HEK293 (cell line): ENCODE measurements at regions not wholly inside any gene's neighbourhood (a gene's known extent, or its start where the extent isn't known, plus 50 kb on each side); places are given as distances from the start of the nearest gene placed in this dataset.

Experiments
- CTCF ChIA-PET: fragments of 350-600 bp; formaldehyde crosslinking; extraction: SDS; loops from one replicate; lab custom pipeline; 2021; ENCODE audit warnings: antibody characterized with exemption; lab: Yijun Ruan, JAX
- POLR2A ChIA-PET: fragments of 300-600 bp; formaldehyde crosslinking; extraction: SDS; loops from one replicate; lab custom pipeline; 2020; ENCODE audit warnings: antibody characterized with exemption, inconsistent platforms; lab: Yijun Ruan, JAX
- H3K27ac ChIP-seq: fragments of 200-500 bp; sonication (Bioruptor generic); 2 replicates; pipeline ENCODE4 v1.5.1; 2014; ENCODE audit warnings: low read depth, low read length, control low read depth, inconsistent platforms; ENCODE audit errors: extremely low read depth
- H3K36me3 ChIP-seq, 2 experiments: fragments of 200-500 bp in 1 of 2; sonication (Bioruptor generic) in 1 of 2; 1 replicate in 1 of 2; 2 replicates in 1 of 2; pipeline ENCODE4 v1.5.1; 2014 to 2017; ENCODE audit warnings: inconsistent platforms in 2 of 2, low read length in 2 of 2; ENCODE audit not compliant: control insufficient read depth in 2 of 2, insufficient read depth in 1 of 2
- H3K4me1 ChIP-seq: fragments of 200-500 bp; sonication (Bioruptor generic); 2 replicates; pipeline ENCODE4 v1.5.1; 2014; ENCODE audit warnings: mild to moderate bottlenecking, low read length, inconsistent platforms; ENCODE audit not compliant: control insufficient read depth, insufficient read depth
- H3K4me3 ChIP-seq: 2 replicates; pipeline ENCODE4 v1.5.1; 2011; ENCODE audit warnings: low read depth, mild to moderate bottlenecking, control low read depth, low read length, moderate library complexity
- H3K9me3 ChIP-seq: fragments of 200-500 bp; sonication (Bioruptor generic); 2 replicates; pipeline ENCODE4 v1.5.1; 2014; ENCODE audit warnings: low read depth, low read length, inconsistent platforms; ENCODE audit not compliant: control insufficient read depth, insufficient read depth
- BCL11B ChIP-seq: fragments of 450-650 bp; formaldehyde crosslinking; IDR thresholded peaks from 2 replicates; pipeline ENCODE4 v1.5.1; 2016; ENCODE audit warnings: low read depth, missing biosample characterization, missing genetic modification characterization
- FEZF1 ChIP-seq: fragments of 450-650 bp; formaldehyde crosslinking; IDR thresholded peaks from 2 replicates; pipeline ENCODE4 v1.5.1; 2016; ENCODE audit warnings: missing biosample characterization, missing genetic modification characterization
- GLIS2 ChIP-seq: fragments of 450-650 bp; formaldehyde crosslinking; IDR thresholded peaks from 2 replicates; pipeline ENCODE4 v1.5.1; 2016; ENCODE audit warnings: missing biosample characterization, missing genetic modification characterization
- KLF17 ChIP-seq: fragments of 450-650 bp; formaldehyde crosslinking; IDR thresholded peaks from 2 replicates; pipeline ENCODE4 v1.5.1; 2016; ENCODE audit warnings: missing biosample characterization, missing genetic modification characterization
- PRDM6 ChIP-seq: fragments of 450-650 bp; formaldehyde crosslinking; IDR thresholded peaks from 2 replicates; pipeline ENCODE4 v1.5.1; 2017; ENCODE audit warnings: missing biosample characterization, missing genetic modification characterization
- SCRT2 ChIP-seq: fragments of 450-650 bp; formaldehyde crosslinking; IDR thresholded peaks from 2 replicates; pipeline ENCODE4 v1.5.1; 2016; ENCODE audit warnings: missing biosample characterization, missing genetic modification characterization
- SP7 ChIP-seq: fragments of 450-650 bp; formaldehyde crosslinking; IDR thresholded peaks from 2 replicates; pipeline ENCODE4 v1.5.1; 2016; ENCODE audit warnings: missing biosample characterization, missing genetic modification characterization
- TRIM28 ChIP-seq: IDR thresholded peaks from 2 replicates; pipeline ENCODE4 v1.6.1; 2011; ENCODE audit warnings: low read length, control low read depth, borderline replicate concordance
- ZBTB8A ChIP-seq: fragments of 450-650 bp; formaldehyde crosslinking; IDR thresholded peaks from 2 replicates; pipeline ENCODE4 v1.5.1; 2016; ENCODE audit warnings: missing biosample characterization, missing genetic modification characterization
- ZNF10 ChIP-seq: fragments of 450-650 bp; formaldehyde crosslinking; IDR thresholded peaks from 2 replicates; pipeline ENCODE4 v1.5.1; 2017; ENCODE audit warnings: missing biosample characterization, missing genetic modification characterization
- ZNF114 ChIP-seq: fragments of 450-650 bp; formaldehyde crosslinking; IDR thresholded peaks from 2 replicates; pipeline ENCODE4 v1.5.0; 2017; ENCODE audit warnings: missing biosample characterization, missing genetic modification characterization
- ZNF175 ChIP-seq: fragments of 450-650 bp; formaldehyde crosslinking; IDR thresholded peaks from 2 replicates; pipeline ENCODE4 v1.5.1; 2016; ENCODE audit warnings: missing biosample characterization, missing genetic modification characterization
- ZNF24 ChIP-seq: fragments of 450-650 bp; formaldehyde crosslinking; IDR thresholded peaks from 2 replicates; pipeline ENCODE4 v1.5.1; 2016; ENCODE audit warnings: missing biosample characterization, missing genetic modification characterization
- ZNF529 ChIP-seq: fragments of 450-650 bp; formaldehyde crosslinking; IDR thresholded peaks from 2 replicates; pipeline ENCODE4 v1.5.1; 2017; ENCODE audit warnings: missing genetic modification characterization, missing biosample characterization; ENCODE audit not compliant: insufficient replicate concordance
- ZNF560 ChIP-seq: fragments of 450-650 bp; formaldehyde crosslinking; IDR thresholded peaks from 2 replicates; pipeline ENCODE4 v1.5.1; 2017; ENCODE audit warnings: missing biosample characterization, missing genetic modification characterization, borderline replicate concordance
- ZNF660 ChIP-seq: fragments of 450-650 bp; IDR thresholded peaks from 2 replicates; pipeline ENCODE4 v1.5.1; 2018; ENCODE audit warnings: missing biosample characterization, mild to moderate bottlenecking, missing genetic modification characterization
- TF ChIP-seq, protein P1 (sequence below): fragments of 450-650 bp; formaldehyde crosslinking; IDR thresholded peaks from 2 replicates; pipeline ENCODE4 v1.5.1; 2016; ENCODE audit warnings: missing biosample characterization, missing genetic modification characterization, borderline replicate concordance
- TF ChIP-seq, protein P2 (sequence below): fragments of 450-650 bp; formaldehyde crosslinking; IDR thresholded peaks from 2 replicates; pipeline ENCODE4 v1.5.1; 2017; ENCODE audit warnings: missing biosample characterization, missing genetic modification characterization
- TF ChIP-seq, protein P3 (sequence below): fragments of 450-650 bp; formaldehyde crosslinking; IDR thresholded peaks from 2 replicates; pipeline ENCODE4 v1.5.1; 2016; ENCODE audit warnings: missing biosample characterization, missing genetic modification characterization

DNA sequence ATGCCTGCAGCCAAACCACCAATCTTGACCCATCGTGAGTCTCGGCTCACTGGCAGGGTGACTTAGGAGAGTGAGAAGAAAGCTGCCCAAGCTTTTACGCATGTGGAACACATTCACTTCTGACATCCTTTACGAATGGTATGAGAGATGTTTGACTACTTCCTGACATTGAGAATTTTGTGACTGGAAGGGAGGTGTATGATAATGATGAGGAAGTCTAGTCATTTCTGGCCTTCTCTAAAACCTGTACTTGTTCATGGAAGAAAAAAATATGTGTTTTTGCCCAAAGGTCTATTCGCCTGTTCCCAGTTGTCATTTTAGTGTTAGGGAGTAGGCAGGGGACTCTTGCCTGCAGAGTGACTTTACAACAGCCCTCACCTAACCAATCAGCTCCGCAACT is 227.2 kb upstream of the ATP2B1 start (continued):
- TF ChIP-seq ZNF560 (no peak), ZBTB8A (tag by site-specific recombination) (no peak), ZNF175 (no peak), ZNF114 (tag by site-specific recombination) (no peak), GLIS2 (tag by site-specific recombination) (no peak), FEZF1 (tag by site-specific recombination) (no peak)
- TF ChIP-seq, protein P1, sequence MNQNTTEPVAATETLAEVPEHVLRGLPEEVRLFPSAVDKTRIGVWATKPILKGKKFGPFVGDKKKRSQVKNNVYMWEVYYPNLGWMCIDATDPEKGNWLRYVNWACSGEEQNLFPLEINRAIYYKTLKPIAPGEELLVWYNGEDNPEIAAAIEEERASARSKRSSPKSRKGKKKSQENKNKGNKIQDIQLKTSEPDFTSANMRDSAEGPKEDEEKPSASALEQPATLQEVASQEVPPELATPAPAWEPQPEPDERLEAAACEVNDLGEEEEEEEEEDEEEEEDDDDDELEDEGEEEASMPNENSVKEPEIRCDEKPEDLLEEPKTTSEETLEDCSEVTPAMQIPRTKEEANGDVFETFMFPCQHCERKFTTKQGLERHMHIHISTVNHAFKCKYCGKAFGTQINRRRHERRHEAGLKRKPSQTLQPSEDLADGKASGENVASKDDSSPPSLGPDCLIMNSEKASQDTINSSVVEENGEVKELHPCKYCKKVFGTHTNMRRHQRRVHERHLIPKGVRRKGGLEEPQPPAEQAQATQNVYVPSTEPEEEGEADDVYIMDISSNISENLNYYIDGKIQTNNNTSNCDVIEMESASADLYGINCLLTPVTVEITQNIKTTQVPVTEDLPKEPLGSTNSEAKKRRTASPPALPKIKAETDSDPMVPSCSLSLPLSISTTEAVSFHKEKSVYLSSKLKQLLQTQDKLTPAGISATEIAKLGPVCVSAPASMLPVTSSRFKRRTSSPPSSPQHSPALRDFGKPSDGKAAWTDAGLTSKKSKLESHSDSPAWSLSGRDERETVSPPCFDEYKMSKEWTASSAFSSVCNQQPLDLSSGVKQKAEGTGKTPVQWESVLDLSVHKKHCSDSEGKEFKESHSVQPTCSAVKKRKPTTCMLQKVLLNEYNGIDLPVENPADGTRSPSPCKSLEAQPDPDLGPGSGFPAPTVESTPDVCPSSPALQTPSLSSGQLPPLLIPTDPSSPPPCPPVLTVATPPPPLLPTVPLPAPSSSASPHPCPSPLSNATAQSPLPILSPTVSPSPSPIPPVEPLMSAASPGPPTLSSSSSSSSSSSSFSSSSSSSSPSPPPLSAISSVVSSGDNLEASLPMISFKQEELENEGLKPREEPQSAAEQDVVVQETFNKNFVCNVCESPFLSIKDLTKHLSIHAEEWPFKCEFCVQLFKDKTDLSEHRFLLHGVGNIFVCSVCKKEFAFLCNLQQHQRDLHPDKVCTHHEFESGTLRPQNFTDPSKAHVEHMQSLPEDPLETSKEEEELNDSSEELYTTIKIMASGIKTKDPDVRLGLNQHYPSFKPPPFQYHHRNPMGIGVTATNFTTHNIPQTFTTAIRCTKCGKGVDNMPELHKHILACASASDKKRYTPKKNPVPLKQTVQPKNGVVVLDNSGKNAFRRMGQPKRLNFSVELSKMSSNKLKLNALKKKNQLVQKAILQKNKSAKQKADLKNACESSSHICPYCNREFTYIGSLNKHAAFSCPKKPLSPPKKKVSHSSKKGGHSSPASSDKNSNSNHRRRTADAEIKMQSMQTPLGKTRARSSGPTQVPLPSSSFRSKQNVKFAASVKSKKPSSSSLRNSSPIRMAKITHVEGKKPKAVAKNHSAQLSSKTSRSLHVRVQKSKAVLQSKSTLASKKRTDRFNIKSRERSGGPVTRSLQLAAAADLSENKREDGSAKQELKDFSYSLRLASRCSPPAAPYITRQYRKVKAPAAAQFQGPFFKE (tag by site-specific recombination) = no peak
- TF ChIP-seq, protein P2, sequence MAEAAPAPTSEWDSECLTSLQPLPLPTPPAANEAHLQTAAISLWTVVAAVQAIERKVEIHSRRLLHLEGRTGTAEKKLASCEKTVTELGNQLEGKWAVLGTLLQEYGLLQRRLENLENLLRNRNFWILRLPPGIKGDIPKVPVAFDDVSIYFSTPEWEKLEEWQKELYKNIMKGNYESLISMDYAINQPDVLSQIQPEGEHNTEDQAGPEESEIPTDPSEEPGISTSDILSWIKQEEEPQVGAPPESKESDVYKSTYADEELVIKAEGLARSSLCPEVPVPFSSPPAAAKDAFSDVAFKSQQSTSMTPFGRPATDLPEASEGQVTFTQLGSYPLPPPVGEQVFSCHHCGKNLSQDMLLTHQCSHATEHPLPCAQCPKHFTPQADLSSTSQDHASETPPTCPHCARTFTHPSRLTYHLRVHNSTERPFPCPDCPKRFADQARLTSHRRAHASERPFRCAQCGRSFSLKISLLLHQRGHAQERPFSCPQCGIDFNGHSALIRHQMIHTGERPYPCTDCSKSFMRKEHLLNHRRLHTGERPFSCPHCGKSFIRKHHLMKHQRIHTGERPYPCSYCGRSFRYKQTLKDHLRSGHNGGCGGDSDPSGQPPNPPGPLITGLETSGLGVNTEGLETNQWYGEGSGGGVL (tag by site-specific recombination) = no peak
- TF ChIP-seq, protein P3, sequence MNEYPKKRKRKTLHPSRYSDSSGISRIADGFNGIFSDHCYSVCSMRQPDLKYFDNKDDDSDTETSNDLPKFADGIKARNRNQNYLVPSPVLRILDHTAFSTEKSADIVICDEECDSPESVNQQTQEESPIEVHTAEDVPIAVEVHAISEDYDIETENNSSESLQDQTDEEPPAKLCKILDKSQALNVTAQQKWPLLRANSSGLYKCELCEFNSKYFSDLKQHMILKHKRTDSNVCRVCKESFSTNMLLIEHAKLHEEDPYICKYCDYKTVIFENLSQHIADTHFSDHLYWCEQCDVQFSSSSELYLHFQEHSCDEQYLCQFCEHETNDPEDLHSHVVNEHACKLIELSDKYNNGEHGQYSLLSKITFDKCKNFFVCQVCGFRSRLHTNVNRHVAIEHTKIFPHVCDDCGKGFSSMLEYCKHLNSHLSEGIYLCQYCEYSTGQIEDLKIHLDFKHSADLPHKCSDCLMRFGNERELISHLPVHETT (tag by site-specific recombination) = no peak

DNA sequence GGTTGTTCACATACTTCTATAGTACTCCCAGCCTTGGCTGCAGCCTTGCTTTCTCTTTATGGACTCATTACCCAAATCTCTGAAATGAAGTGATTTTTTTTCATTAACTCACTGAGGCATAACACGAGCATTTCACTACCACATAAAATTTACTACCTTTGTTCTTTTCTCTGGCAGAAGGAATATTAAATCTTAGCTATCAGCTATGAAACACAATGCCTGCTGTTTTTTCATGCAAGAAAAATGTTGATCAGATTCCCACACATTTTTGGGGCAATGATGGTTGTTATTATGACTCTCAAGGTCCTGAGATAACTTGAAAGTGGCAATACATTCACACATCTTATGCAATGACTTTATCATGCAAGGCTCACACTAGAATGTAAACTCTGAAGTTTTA is 225.3 kb upstream of the ATP2B1 start:
- TF ChIP-seq PRDM6 (tag by site-specific recombination) = 0 out of 2 replicates have a peak, but pooled peaks have one; percentile 10
- TF ChIP-seq FEZF1 (tag by site-specific recombination) = peak; percentile 61
- no peak for TF ChIP-seq SP7 (tag by site-specific recombination)
- TF ChIP-seq BCL11B (tag by site-specific recombination) = 0 out of 2 replicates have a peak, but pooled peaks have one; percentile 14
- no peaks in the 10 kb centered on the region for H3K4me1 ChIP-seq
- H3K36me3 ChIP-seq = no peaks in the 10 kb centered on the region
- no peak overlapping the region for H3K27ac ChIP-seq
- no peak overlapping the region for H3K4me3 ChIP-seq
- ChIA-PET POLR2A (no interaction called here), CTCF (no interaction called here)
- no peaks in the 10 kb centered on the region for H3K9me3 ChIP-seq

DNA sequence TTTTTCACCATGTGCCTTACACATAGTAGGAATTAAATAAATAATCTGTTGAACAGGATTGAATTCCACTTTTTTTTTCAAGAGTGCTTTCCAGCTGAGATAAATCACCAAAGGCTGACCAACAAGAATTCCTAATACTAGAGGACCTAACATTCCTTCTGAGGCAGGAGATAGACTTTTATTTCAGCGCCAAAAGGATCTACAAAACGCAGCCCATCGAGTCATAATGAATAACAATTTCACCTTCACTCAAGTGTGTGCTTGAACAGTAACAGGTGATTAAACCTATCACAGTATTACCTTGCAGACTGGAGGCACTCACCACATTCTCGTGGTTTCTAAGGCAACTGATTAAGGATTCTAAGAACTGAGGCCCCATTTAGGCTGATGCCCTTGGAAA is 224.3 kb upstream of the ATP2B1 start:
- H3K4me1 ChIP-seq = no peaks in the 10 kb centered on the region
- POLR2A ChIA-PET = no interaction called here
- TF ChIP-seq ZNF529 (no peak), TRIM28 (no peak), ZNF10 (tag by site-specific recombination) (0 out of 2 replicates have a peak, but pooled peaks have one; percentile 22), ZNF24 (tag by site-specific recombination) (no peak), ZNF660 (tag by site-specific recombination) (no peak), KLF17 (tag by site-specific recombination) (no peak), SCRT2 (tag by site-specific recombination) (0 out of 2 replicates have a peak, but pooled peaks have one; percentile 22)
- TF ChIP-seq, all 188 proteins: peak for 2
- no peaks in the 10 kb centered on the region for H3K9me3 ChIP-seq
- CTCF ChIA-PET = no interaction called here
- no peaks in the 10 kb centered on the region for H3K36me3 ChIP-seq
- H3K27ac ChIP-seq = no peak overlapping the region
- no peak overlapping the region for H3K4me3 ChIP-seq
